Cardiac muscle cell (in vitro differentiated cells and primary cell): ENCODE measurements at regions not wholly inside any gene's neighbourhood (a gene's known extent, or its start where the extent isn't known, plus 50 kb on each side); places are given as distances from the start of the nearest gene placed in this dataset.

Experiments
- DNase-seq, 2 donors: peaks; one replicate each; pipeline versions ENCODE4 v3.0.0 to v3.0.0-alpha.2; 2010 to 2017; ENCODE audit warnings: low read depth in 1 of 2, low spot score in 1 of 2
- H3K27ac ChIP-seq: fragments of 200-600 bp; sonication (generic); 2 replicates; pipeline ENCODE4 v1.5.1; 2016
- H3K27me3 ChIP-seq: fragments of 200-600 bp; sonication (generic); 2 replicates; pipeline ENCODE4 v1.6.0; 2016; ENCODE audit warnings: control low read depth
- H3K36me3 ChIP-seq: fragments of 200-600 bp; sonication (generic); 2 replicates; pipeline ENCODE4 v1.5.1; 2016; ENCODE audit warnings: control low read depth
- H3K4me1 ChIP-seq: fragments of 200-600 bp; sonication (generic); 2 replicates; pipeline ENCODE4 v1.8.1; 2017; ENCODE audit warnings: low read depth, mild to moderate bottlenecking, mixed run types
- H3K4me3 ChIP-seq: fragments of 200-600 bp; sonication (generic); 2 replicates; pipeline ENCODE4 v1.5.1; 2016; ENCODE audit warnings: mild to moderate bottlenecking
- H3K9me3 ChIP-seq: fragments of 200-600 bp; sonication (generic); 2 replicates; pipeline ENCODE4 v1.5.1; 2017; ENCODE audit warnings: low read depth, mild to moderate bottlenecking, control low read depth
- TF ChIP-seq, protein P1 (sequence below): IDR thresholded peaks from 2 replicates; pipeline ENCODE4 v1.5.1; 2012; ENCODE audit warnings: low read depth, mild to moderate bottlenecking, low read length

DNA sequence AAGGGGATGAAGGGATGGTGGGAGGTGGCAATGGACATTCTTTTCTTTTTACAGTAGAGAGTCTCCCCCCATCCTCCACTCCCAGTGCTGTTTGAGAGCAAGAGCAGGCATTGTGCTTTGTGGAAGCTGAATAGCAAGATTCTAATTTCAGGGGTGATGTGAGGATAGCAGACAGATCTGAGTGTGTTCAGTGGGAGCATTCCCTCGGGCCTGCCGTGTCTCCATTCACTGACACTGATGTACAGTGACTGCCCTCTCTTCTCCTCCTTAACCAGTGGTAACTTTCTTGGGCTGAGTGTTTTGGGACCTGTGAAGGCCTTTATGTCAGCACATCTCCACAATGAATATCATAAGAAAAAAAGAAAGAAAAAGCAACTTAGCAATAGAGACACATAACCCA lies 396.6 kb upstream of the RPS6KA3 start:
- TF ChIP-seq, protein P1, sequence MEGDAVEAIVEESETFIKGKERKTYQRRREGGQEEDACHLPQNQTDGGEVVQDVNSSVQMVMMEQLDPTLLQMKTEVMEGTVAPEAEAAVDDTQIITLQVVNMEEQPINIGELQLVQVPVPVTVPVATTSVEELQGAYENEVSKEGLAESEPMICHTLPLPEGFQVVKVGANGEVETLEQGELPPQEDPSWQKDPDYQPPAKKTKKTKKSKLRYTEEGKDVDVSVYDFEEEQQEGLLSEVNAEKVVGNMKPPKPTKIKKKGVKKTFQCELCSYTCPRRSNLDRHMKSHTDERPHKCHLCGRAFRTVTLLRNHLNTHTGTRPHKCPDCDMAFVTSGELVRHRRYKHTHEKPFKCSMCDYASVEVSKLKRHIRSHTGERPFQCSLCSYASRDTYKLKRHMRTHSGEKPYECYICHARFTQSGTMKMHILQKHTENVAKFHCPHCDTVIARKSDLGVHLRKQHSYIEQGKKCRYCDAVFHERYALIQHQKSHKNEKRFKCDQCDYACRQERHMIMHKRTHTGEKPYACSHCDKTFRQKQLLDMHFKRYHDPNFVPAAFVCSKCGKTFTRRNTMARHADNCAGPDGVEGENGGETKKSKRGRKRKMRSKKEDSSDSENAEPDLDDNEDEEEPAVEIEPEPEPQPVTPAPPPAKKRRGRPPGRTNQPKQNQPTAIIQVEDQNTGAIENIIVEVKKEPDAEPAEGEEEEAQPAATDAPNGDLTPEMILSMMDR, result no peak
- Histone ChIP-seq H3K4me3 (no peak overlapping the region), H3K36me3 (no peaks in the 10 kb centered on the region), H3K9me3 (no peaks in the 10 kb centered on the region), H3K27me3 (no peaks in the 10 kb centered on the region), H3K4me1 (no peaks in the 10 kb centered on the region), H3K27ac (no peak overlapping the region)
- DNase-seq, result no peak

DNA sequence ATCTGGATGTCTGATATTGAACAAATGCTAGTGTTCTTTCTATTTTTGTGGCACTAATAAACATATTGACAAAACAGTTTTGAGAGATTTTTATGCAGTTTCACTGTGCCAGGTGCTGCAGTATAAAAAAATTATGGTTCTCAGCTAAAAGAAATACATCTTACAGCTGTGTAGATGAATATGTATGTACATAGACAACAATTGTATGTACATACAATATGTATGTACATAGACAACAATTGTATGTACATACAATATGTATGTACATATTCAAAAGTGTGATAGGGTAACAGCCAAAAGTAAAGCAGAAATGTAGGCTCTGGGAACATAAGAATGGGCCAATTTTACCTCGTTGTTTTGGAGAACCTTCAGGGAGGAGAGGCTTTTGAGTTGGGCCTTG lies 390.0 kb upstream of the RPS6KA3 start:
- TF ChIP-seq, protein P1, result no peak
- no peak overlapping the region for H3K4me3 ChIP-seq
- no peaks in the 10 kb centered on the region for H3K9me3 ChIP-seq
- DNase-seq, result no peak
- no peak overlapping the region for H3K27ac ChIP-seq
- H3K36me3 ChIP-seq, result no peaks in the 10 kb centered on the region
- no peaks in the 10 kb centered on the region for H3K4me1 ChIP-seq
- no peaks in the 10 kb centered on the region for H3K27me3 ChIP-seq

DNA sequence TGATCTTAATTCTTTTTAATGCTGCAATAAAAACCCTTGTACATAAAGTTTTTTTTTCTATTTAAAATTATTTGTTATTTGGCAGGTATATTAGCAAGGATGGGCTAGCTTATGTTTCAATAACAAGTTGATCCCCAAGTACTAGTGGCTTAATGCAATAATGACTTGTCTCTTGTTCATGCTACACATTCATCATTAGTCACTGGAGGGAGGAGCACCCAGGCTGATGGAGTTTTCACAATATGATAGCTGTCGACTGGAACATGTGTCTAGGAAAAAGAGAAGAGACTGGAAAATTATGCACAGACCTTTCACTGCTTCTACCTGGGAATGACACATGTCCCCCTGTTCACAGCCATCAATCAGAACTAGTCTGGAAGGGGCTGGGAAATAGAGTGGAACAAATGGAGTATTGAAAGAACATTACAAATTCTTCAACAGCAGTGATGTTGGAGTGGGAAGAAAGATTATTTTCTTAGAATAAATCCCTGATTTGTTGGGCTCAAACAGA lies 387.9 kb upstream of the RPS6KA3 start:
- Histone ChIP-seq H3K36me3 (no peaks in the 10 kb centered on the region), H3K9me3 (no peaks in the 10 kb centered on the region), H3K4me3 (no peak overlapping the region), H3K4me1 (no peaks in the 10 kb centered on the region), H3K27ac (no peak overlapping the region), H3K27me3 (no peaks in the 10 kb centered on the region)
- DNase-seq, result no peak
- TF ChIP-seq, protein P1, result no peak

DNA sequence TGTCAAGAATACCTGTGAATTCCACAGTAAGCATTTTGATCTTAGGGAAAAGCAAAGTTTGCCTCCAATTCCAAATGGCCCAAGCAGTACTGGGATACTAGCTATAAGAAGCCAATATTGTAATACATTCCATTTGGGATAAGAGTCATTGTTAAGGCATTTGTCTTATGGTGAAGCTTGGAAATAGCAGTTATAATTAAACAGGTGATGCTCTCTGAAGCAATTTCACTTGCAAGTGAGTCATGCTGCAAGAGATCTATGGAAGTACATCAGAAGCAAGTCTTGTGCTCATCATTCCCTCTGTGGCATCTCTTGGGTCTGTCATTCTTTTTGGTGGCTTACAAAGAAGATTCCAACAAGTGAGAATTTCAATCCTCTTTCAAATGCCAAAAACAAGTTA lies 386.4 kb upstream of the RPS6KA3 start:
- DNase-seq, result no peak
- no peaks in the 10 kb centered on the region for H3K4me1 ChIP-seq
- H3K27me3 ChIP-seq, result no peaks in the 10 kb centered on the region
- no peaks in the 10 kb centered on the region for H3K9me3 ChIP-seq
- H3K4me3 ChIP-seq, result no peak overlapping the region
- H3K27ac ChIP-seq, result no peak overlapping the region
- TF ChIP-seq, protein P1, result no peak
- no peaks in the 10 kb centered on the region for H3K36me3 ChIP-seq

DNA sequence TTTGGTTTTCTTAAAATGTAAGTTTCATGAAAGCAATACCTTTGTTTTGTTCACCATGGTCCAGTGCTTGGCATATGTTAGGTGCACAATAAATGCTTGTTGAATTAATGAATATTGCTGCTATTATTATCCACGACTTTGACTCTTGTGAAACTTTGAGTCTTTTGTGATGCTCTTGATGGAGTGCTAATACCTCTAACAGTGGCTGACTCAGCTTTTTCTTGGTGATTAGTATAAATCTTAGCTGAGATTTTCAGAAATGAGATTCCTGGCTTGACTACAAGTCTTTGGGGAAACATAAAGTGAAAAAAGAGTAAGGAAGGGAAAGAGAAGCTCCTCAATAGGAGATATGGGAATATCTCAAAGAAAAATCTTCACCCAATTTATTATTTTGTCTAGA lies 375.2 kb upstream of the RPS6KA3 start:
- Histone ChIP-seq H3K4me3 (no peak overlapping the region), H3K4me1 (no peaks in the 10 kb centered on the region), H3K9me3 (no peaks in the 10 kb centered on the region), H3K36me3 (no peaks in the 10 kb centered on the region), H3K27ac (no peak overlapping the region), H3K27me3 (no peaks in the 10 kb centered on the region)
- no peak for DNase-seq
- TF ChIP-seq, protein P1, result no peak

DNA sequence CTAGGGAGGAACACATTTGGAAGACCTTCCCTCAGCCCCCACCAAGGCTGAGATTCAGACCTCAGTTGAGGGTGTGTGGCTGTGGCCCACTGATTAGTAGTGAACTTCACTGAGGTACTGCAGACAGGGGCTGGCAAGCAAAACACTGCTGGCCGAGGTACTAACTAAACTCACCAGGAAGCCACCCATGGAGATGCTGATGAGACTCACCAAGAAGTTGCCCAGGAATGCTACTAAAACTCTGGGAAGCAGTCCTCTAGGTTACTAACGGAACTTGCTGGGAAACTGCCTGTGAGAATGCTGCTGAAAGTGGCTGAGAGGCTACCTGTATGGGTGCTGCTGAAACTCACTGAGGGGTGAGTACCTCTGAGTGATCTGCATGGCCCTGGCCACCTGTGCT lies 372.4 kb upstream of the RPS6KA3 start:
- no peaks in the 10 kb centered on the region for H3K4me1 ChIP-seq
- H3K9me3 ChIP-seq, result no peaks in the 10 kb centered on the region
- no peaks in the 10 kb centered on the region for H3K27me3 ChIP-seq
- H3K36me3 ChIP-seq, result no peaks in the 10 kb centered on the region
- DNase-seq, result no peak
- TF ChIP-seq, protein P1, result no peak
- H3K4me3 ChIP-seq, result no peak overlapping the region
- no peak overlapping the region for H3K27ac ChIP-seq
